Sigmoid colon (tissue), 6 donors: ENCODE measurements at regions not wholly inside any gene's neighbourhood (a gene's known extent, or its start where the extent isn't known, plus 50 kb on each side); places are given as distances from the start of the nearest gene placed in this dataset.

ENCODE experiments used
- DNase-seq: peaks from one replicate; pipeline ENCODE4 v3.0.0-alpha.2; 2019
- H3K27ac ChIP-seq, 4 donors: fragments of 200-600 bp; sonication (generic); one replicate each; pipeline ENCODE4 v1.5.1; 2016 to 2019; ENCODE audit warnings: mild to moderate bottlenecking in 1 of 4
- H3K27me3 ChIP-seq, 3 donors: fragments of 200-600 bp; sonication (generic); one replicate each; pipeline ENCODE4 v1.5.1; 2019; ENCODE audit warnings: mild to moderate bottlenecking in 1 of 3
- H3K36me3 ChIP-seq, 4 donors: fragments of 200-600 bp; sonication (generic); one replicate each; pipeline ENCODE4 v1.5.1; 2016 to 2019
- H3K4me1 ChIP-seq, 4 donors: fragments of 200-600 bp; sonication (generic); one replicate each; pipeline ENCODE4 v1.5.1; 2017 to 2019
- H3K4me3 ChIP-seq, 4 donors: fragments of 200-600 bp; sonication (generic); one replicate each; pipeline ENCODE4 v1.5.1; 2017 to 2019; ENCODE audit warnings: mild to moderate bottlenecking in 2 of 4, moderate library complexity in 1 of 4
- H3K9me3 ChIP-seq, 4 donors: fragments of 200-600 bp in 3 of 4; sonication (generic) in 3 of 4; one replicate each; pipeline versions ENCODE4 v1.5.1 to v1.6.1; 2013 to 2019
- CTCF ChIP-seq, 4 experiments: fragments of 450-650 bp in 3 of 4; fragments of 200-600 bp in 1 of 4; IDR thresholded peaks; one replicate each; pipeline ENCODE4 v1.5.1; 2016 to 2019; ENCODE audit warnings: antibody characterized with exemption in 4 of 4, mild to moderate bottlenecking in 3 of 4, moderate library complexity in 2 of 4
- EP300 ChIP-seq, 4 donors: sonication (generic); formaldehyde crosslinking; IDR thresholded peaks; one replicate each; pipeline ENCODE4 v1.6.1; 2017; ENCODE audit warnings: antibody characterized with exemption in 4 of 4
- POLR2A ChIP-seq, 2 donors: fragments of 450-650 bp; IDR thresholded peaks; one replicate each; pipeline ENCODE4 v1.6.1; 2016; ENCODE audit warnings: antibody characterized with exemption in 2 of 2, mild to moderate bottlenecking in 2 of 2, moderate library complexity in 2 of 2
- POLR2AphosphoS5 ChIP-seq, 4 donors: sonication (generic); formaldehyde crosslinking; IDR thresholded peaks; one replicate each; pipeline ENCODE4 v1.6.1; 2017; ENCODE audit warnings: antibody characterized with exemption in 4 of 4
- WGBS, 2 donors: extraction: QIAGEN DNeasy Blood & Tissue Kit; methylation state at CpG; one replicate each; pipeline ENCODE4 v1.1.7; 2013; 5-methylcytosine and 5-hydroxymethylcytosine counted together
- intact Hi-C: fragments of 100-400 bp; cut with DNase I; formaldehyde crosslinking; loops from one replicate; pipeline ENCODE4 v1.15.1; 2023
- donor health status: healthy with polysubstance abuse.
- donor health status: healthy.

DNA sequence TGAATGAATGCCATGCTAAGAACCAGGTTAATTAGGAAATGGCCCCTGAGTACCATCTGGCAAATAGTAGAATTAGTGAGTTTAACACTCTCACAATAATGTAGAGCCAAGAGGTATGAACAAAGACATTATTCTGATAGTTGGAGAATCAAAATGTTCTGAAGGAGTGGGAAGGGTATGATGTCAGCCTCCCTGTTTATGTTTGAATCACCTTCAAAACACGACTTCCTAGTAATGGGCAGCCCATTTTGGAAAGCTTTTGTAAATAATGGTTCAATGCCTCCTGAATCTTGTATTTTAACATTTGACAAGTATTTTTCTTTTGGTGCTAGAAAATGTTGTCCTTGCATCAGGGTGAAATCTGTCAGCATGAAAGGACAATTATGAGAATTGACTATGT lies 108.3 kb downstream of the DSEL start:
- Histone ChIP-seq H3K27me3 (no peaks in the 10 kb centered on the region), H3K4me3 (no peak overlapping the region), H3K9me3 (no peaks in the 10 kb centered on the region), H3K4me1 (peaks cover 0 to 13% (median 8%) of the 10 kb centered on the region in 4 donors), H3K27ac (no peak overlapping the region), H3K36me3 (no peaks in the 10 kb centered on the region)
- WGBS, 2 donors: 46 to 59% methylated on average over 1 of the region's 1 CpG
- intact Hi-C loops: no loop called here
- no peak for DNase-seq
- TF ChIP-seq POLR2A (IDR thresholded peaks at IDR 0.05) (no peak), POLR2AphosphoS5 (IDR thresholded peaks at IDR 0.05) (no peak), CTCF (IDR thresholded peaks at IDR 0.05) (no peak), EP300 (IDR thresholded peaks at IDR 0.05) (no peak)

DNA sequence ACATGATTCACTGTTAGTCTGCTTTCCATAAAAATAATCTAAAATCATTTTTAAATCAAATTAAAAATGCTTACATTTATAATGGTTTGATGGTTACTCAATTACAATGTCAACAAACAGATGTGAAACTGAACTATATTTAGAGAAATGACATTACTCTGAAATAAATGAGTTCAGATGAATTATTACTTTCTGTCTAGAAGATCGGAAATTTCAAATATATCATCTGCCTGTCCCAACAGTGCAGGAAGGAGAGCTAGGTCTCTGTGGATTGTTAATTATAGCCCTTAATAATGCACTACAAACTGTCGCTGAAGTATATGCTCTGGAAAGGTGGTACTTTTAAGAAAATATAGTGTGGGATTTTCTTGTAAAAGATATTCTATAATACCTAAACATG lies 109.8 kb downstream of the DSEL start:
- TF ChIP-seq CTCF (IDR thresholded peaks at IDR 0.05) (no peak), POLR2A (IDR thresholded peaks at IDR 0.05) (no peak), POLR2AphosphoS5 (IDR thresholded peaks at IDR 0.05) (no peak), EP300 (IDR thresholded peaks at IDR 0.05) (no peak)
- Histone ChIP-seq H3K4me3 (no peak overlapping the region), H3K9me3 (no peaks in the 10 kb centered on the region), H3K4me1 (peaks cover 0 to 13% (median 8%) of the 10 kb centered on the region in 4 donors), H3K36me3 (no peaks in the 10 kb centered on the region), H3K27ac (no peak overlapping the region), H3K27me3 (no peaks in the 10 kb centered on the region)
- intact Hi-C loops: no loop called here
- no peak for DNase-seq
- 57 to 77% methylated on average over 2 of the region's 2 CpGs for WGBS, 2 donors

DNA sequence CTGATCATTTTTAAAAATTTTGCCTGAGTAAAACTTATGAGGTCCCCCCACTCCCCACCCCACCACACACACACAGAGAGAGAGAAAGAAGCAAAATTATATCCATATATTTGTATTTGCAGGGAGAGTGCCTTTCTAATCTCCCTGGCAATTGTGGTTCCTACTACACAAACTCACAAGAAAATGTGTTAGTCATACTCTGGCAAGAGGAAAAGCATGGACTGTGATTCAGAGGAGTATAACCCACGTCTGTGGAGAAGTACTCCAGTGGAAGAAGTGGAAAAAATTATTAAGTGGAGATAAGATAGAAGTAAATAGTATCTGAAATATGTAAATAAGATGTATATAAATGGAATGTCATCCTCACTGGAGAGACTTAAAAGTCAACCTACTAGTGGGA lies 114.0 kb downstream of the DSEL start:
- no peaks in the 10 kb centered on the region for H3K27me3 ChIP-seq
- H3K9me3 ChIP-seq: no peaks in the 10 kb centered on the region
- no peak overlapping the region for H3K4me3 ChIP-seq
- no peaks in the 10 kb centered on the region for H3K36me3 ChIP-seq
- intact Hi-C loops: no loop called here
- WGBS, 2 donors: 10 to 48% methylated on average over 1 of the region's 1 CpG
- H3K4me1 ChIP-seq: no peaks in the 10 kb centered on the region
- H3K27ac ChIP-seq: no peak overlapping the region
- DNase-seq: no peak
- TF ChIP-seq EP300 (IDR thresholded peaks at IDR 0.05) (no peak), POLR2AphosphoS5 (IDR thresholded peaks at IDR 0.05) (no peak), POLR2A (IDR thresholded peaks at IDR 0.05) (no peak), CTCF (IDR thresholded peaks at IDR 0.05) (no peak)

DNA sequence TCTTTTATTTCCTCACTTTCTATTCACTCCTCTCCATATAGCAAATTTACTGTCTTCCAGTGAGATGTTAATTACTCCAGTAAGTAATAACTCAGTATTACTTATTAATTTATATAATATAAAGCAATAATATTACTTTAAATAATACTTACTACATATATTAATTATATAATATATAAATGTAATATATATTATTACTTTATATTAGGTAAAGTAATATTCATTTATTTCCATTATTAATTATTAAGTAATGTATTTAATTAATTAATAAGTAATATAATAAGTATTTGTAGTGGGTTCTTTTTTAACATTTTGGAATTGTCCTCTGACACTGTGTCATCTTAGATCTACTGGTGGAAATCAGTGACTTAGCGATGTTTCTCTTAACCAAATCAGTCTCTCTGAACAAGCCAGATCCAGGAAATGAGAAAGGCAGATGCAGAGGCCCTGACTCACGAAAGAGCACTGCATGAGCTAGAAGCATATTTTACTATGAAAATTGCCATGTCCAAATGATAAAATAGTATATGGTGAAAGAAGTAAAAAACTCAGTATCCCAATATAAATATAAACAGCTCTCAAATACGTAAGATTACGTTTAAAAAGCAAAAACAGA lies 115.9 kb downstream of the DSEL start:
- DNase-seq: no peak
- WGBS, 2 donors: 83 to 84% methylated on average over 4 of the region's 4 CpGs
- H3K4me3 ChIP-seq: no peak overlapping the region
- H3K4me1 ChIP-seq: no peaks in the 10 kb centered on the region
- H3K36me3 ChIP-seq: no peaks in the 10 kb centered on the region
- TF ChIP-seq EP300 (IDR thresholded peaks at IDR 0.05): no peak
- TF ChIP-seq POLR2A (IDR thresholded peaks at IDR 0.05): no peak
- TF ChIP-seq CTCF (IDR thresholded peaks at IDR 0.05): no peak
- no peak for TF ChIP-seq POLR2AphosphoS5 (IDR thresholded peaks at IDR 0.05)
- H3K27ac ChIP-seq: no peak overlapping the region
- intact Hi-C loops: no loop called here
- H3K9me3 ChIP-seq: peaks cover 0 to 2% (median 1%) of the 10 kb centered on the region in 4 donors
- no peaks in the 10 kb centered on the region for H3K27me3 ChIP-seq

DNA sequence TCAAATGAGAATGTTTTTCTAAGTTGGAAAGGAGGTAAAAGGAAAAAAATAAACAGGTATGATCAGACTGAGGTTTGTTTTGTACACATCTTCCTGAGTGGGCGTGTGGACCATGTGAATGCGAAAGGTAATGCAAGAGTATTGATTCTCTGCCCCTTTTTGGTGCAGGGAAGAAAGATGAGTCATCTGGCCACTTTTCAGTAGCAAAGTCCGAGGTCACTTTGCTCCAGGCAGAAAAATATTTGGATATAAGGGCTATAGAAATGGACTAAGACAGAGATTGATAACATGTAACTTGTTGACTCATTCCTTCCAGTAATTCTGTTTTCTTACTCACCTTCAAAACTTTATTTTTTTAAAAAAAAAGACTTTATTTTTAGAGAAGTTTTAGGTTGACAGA lies 130.5 kb downstream of the DSEL start:
- H3K36me3 ChIP-seq: no peaks in the 10 kb centered on the region
- H3K27ac ChIP-seq: no peak overlapping the region
- H3K4me1 ChIP-seq: no peaks in the 10 kb centered on the region
- TF ChIP-seq EP300 (IDR thresholded peaks at IDR 0.05) (no peak), POLR2A (IDR thresholded peaks at IDR 0.05) (no peak), POLR2AphosphoS5 (IDR thresholded peaks at IDR 0.05) (no peak), CTCF (IDR thresholded peaks at IDR 0.05) (no peak)
- WGBS, 2 donors: 43 to 71% methylated on average over 3 of the region's 3 CpGs
- no peaks in the 10 kb centered on the region for H3K27me3 ChIP-seq
- H3K9me3 ChIP-seq: no peaks in the 10 kb centered on the region
- H3K4me3 ChIP-seq: no peak overlapping the region
- DNase-seq: no peak
- intact Hi-C loops: no loop called here
